Cerebellar cortex (tissue), 1 donor: ENCODE measurements at regions not wholly inside any gene's neighbourhood (a gene's known extent, or its start where the extent isn't known, plus 50 kb on each side); places are given as distances from the start of the nearest gene placed in this dataset.

Source experiments
- DNase-seq: peaks from one replicate; pipeline ENCODE4 v3.0.0-alpha.2; 2015; ENCODE audit warnings: low spot score

- DNase-seq: no peak
Observed at GRCh38 chr5:142474431-142475094, 149.7 kb upstream of the SPRY4 start.

- no peak for DNase-seq
Observed at GRCh38 chr5:142473038-142473437, 148.2 kb upstream of the SPRY4 start.

GRCh38 chr5:142472306-142472951 is 147.6 kb upstream of the SPRY4 start:
- DNase-seq: no peak

GRCh38 chr5:142466195-142466971 is 141.6 kb upstream of the SPRY4 start:
- peak; percentile 95 for DNase-seq

GRCh38 chr5:142465476-142465875 is 140.7 kb upstream of the SPRY4 start:
- no peak for DNase-seq

GRCh38 chr5:142463904-142464303 is 139.1 kb upstream of the SPRY4 start:
- DNase-seq: no peak

- DNase-seq: no peak
Observed at GRCh38 chr5:142461028-142461590, 136.3 kb upstream of the SPRY4 start.

GRCh38 chr5:142459209-142459608 is 134.4 kb upstream of the SPRY4 start:
- no peak for DNase-seq

- no peak for DNase-seq
Observed at GRCh38 chr5:142455856-142456255, 131.0 kb upstream of the SPRY4 start.

GRCh38 chr5:142453932-142454331 is 129.1 kb upstream of the SPRY4 start:
- peak; percentile 66 for DNase-seq

GRCh38 chr5:142450419-142450818 is 125.6 kb upstream of the SPRY4 start:
- no peak for DNase-seq

GRCh38 chr5:142447887-142448286 is 123.1 kb upstream of the SPRY4 start:
- no peak for DNase-seq

GRCh38 chr5:142446960-142447279 is 122.1 kb upstream of the SPRY4 start:
- no peak for DNase-seq

- DNase-seq: no peak
Observed at GRCh38 chr5:142446131-142446959, 121.5 kb upstream of the SPRY4 start.

- DNase-seq: no peak
Observed at GRCh38 chr5:142445266-142445665, 120.4 kb upstream of the SPRY4 start.

- peak; percentile 36 for DNase-seq
Observed at GRCh38 chr5:142441616-142442015, 116.8 kb upstream of the SPRY4 start.

GRCh38 chr5:142439207-142439860 is 114.5 kb upstream of the SPRY4 start:
- no peak for DNase-seq

GRCh38 chr5:142438573-142438972 is 113.8 kb upstream of the SPRY4 start:
- no peak for DNase-seq

GRCh38 chr5:142437563-142437962 is 112.7 kb upstream of the SPRY4 start:
- DNase-seq: no peak

GRCh38 chr5:142435410-142436115 is 110.7 kb upstream of the SPRY4 start:
- no peak for DNase-seq

- DNase-seq: no peak
Observed at GRCh38 chr5:142434322-142434612, 109.4 kb upstream of the SPRY4 start.
